ENCODE measurements at regions not wholly inside any gene's neighbourhood (a gene's known extent, or its start where the extent isn't known, plus 50 kb on each side); places are given as distances from the start of the nearest gene placed in this dataset.
"Not testable (repeated sequence)": the region's sequence is repeated elsewhere in the genome, so short reads cannot be mapped to it uniquely, and the experiment has no call there.

- H3K4me1 ChIP-seq (ENCODE audit: insufficient read depth, low read length): no peaks in the 10 kb centered on the region
- no peaks in the 10 kb centered on the region for H3K36me3 ChIP-seq (ENCODE audit: insufficient read depth, low read depth, low read length)
- no peak overlapping the region for H3K9ac ChIP-seq (ENCODE audit: low read depth, low read length)
- H3K9me3 ChIP-seq (ENCODE audit: insufficient read depth, low read depth, low read length): no peaks in the 10 kb centered on the region
- H3K27ac ChIP-seq (ENCODE audit: low read length): no peak overlapping the region
- H3K27me3 ChIP-seq (ENCODE audit: insufficient read depth, low read length): no peaks in the 10 kb centered on the region
- H3K4me3 ChIP-seq (ENCODE audit: low read length): no peak overlapping the region
These were observed 957.9 kb upstream of the PRKX start for GRCh38 chrX:4671344-4671743.

DNA sequence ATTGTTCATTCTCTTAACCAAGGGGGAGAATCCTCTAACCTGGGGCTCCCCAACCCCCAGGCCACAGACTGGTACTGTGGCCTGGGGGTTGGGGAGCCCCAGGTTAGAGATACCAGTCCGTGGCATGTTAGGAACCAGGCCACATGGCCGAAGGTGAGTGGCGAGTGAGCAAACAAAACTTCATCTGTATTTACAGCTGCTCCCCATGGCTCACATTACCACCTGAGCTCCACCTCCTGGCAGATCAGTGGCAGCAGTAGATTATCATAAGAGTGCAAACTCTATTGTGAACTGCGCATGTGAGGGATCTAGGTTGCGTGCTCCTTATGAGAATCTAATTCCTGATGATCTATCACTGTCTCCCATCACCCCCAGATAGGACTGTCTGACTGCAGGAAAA, 957.2 kb upstream of the PRKX start:
- no peak overlapping the region for H3K9ac ChIP-seq (ENCODE audit: low read depth, low read length)
- no peaks in the 10 kb centered on the region for H3K36me3 ChIP-seq (ENCODE audit: insufficient read depth, low read depth, low read length)
- H3K27ac ChIP-seq (ENCODE audit: low read length): no peak overlapping the region
- no peaks in the 10 kb centered on the region for H3K9me3 ChIP-seq (ENCODE audit: insufficient read depth, low read depth, low read length)
- no peaks in the 10 kb centered on the region for H3K27me3 ChIP-seq (ENCODE audit: insufficient read depth, low read length)
- no peaks in the 10 kb centered on the region for H3K4me1 ChIP-seq (ENCODE audit: insufficient read depth, low read length)
- no peak overlapping the region for H3K4me3 ChIP-seq (ENCODE audit: low read length)

GRCh38 chrX:4668802-4669536, 955.5 kb upstream of the PRKX start:
- no peaks in the 10 kb centered on the region for H3K27me3 ChIP-seq (ENCODE audit: insufficient read depth, low read length)
- no peak overlapping the region for H3K27ac ChIP-seq (ENCODE audit: low read length)
- H3K9ac ChIP-seq (ENCODE audit: low read depth, low read length): no peak overlapping the region
- H3K36me3 ChIP-seq (ENCODE audit: insufficient read depth, low read depth, low read length): no peaks in the 10 kb centered on the region
- H3K4me1 ChIP-seq (ENCODE audit: insufficient read depth, low read length): no peaks in the 10 kb centered on the region
- no peaks in the 10 kb centered on the region for H3K9me3 ChIP-seq (ENCODE audit: insufficient read depth, low read depth, low read length)
- H3K4me3 ChIP-seq (ENCODE audit: low read length): no peak overlapping the region

DNA sequence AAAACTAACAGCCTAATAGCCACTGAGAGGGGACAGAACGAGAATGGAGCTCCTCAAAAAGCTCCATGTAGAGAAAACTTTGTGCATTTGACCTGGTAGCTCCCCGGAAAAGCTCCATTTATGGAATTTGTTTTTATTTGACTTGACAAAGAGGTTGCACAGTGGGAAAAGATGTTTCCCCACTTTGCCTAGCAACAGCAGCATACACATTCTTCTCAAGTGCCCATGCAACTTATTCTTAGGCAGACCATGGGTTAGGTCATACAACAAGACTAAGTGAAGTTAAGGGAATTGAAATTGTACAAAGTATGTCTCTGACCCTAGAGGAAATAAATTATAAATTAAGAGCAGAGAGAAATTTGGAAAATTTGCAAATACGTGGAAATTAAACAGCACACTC, 949.6 kb upstream of the PRKX start:
- Histone ChIP-seq H3K27me3 (ENCODE audit: insufficient read depth, low read length) (no peaks in the 10 kb centered on the region), H3K9me3 (ENCODE audit: insufficient read depth, low read depth, low read length) (no peaks in the 10 kb centered on the region), H3K4me3 (ENCODE audit: low read length) (no peak overlapping the region), H3K4me1 (ENCODE audit: insufficient read depth, low read length) (no peaks in the 10 kb centered on the region), H3K9ac (ENCODE audit: low read depth, low read length) (no peak overlapping the region), H3K36me3 (ENCODE audit: insufficient read depth, low read depth, low read length) (no peaks in the 10 kb centered on the region), H3K27ac (ENCODE audit: low read length) (no peak overlapping the region)

DNA sequence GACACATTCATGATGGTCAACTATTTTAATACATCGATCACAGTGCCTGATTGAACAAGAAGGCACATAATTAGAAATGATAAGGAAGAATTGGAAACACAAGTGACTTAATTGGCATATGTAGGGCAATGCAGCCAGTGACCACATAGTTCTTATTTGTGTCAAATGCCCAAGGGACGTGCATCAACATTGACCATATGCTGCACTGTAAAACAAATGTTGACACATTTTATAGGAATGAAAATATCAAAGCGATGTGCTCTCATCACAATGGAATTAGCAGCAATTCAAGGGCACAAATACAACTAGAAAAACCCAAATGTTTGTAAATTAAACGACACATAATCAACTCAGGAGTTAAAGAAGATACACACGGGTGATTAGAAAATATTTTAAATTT, 948.3 kb upstream of the PRKX start:
- no peaks in the 10 kb centered on the region for H3K9me3 ChIP-seq (ENCODE audit: insufficient read depth, low read depth, low read length)
- H3K4me1 ChIP-seq (ENCODE audit: insufficient read depth, low read length): no peaks in the 10 kb centered on the region
- H3K9ac ChIP-seq (ENCODE audit: low read depth, low read length): no peak overlapping the region
- no peaks in the 10 kb centered on the region for H3K27me3 ChIP-seq (ENCODE audit: insufficient read depth, low read length)
- no peak overlapping the region for H3K4me3 ChIP-seq (ENCODE audit: low read length)
- no peak overlapping the region for H3K27ac ChIP-seq (ENCODE audit: low read length)
- H3K36me3 ChIP-seq (ENCODE audit: insufficient read depth, low read depth, low read length): no peaks in the 10 kb centered on the region

GRCh38 chrX:4656419-4656818, 943.0 kb upstream of the PRKX start:
- Histone ChIP-seq H3K27me3 (ENCODE audit: insufficient read depth, low read length) (no peaks in the 10 kb centered on the region), H3K9me3 (ENCODE audit: insufficient read depth, low read depth, low read length) (no peaks in the 10 kb centered on the region), H3K9ac (ENCODE audit: low read depth, low read length) (no peak overlapping the region), H3K4me1 (ENCODE audit: insufficient read depth, low read length) (no peaks in the 10 kb centered on the region), H3K4me3 (ENCODE audit: low read length) (no peak overlapping the region), H3K36me3 (ENCODE audit: insufficient read depth, low read depth, low read length) (no peaks in the 10 kb centered on the region), H3K27ac (ENCODE audit: low read length) (no peak overlapping the region)

GRCh38 chrX:4655743-4656142, 942.3 kb upstream of the PRKX start:
- no peak overlapping the region for H3K27ac ChIP-seq (ENCODE audit: low read length)
- no peaks in the 10 kb centered on the region for H3K4me1 ChIP-seq (ENCODE audit: insufficient read depth, low read length)
- no peaks in the 10 kb centered on the region for H3K9me3 ChIP-seq (ENCODE audit: insufficient read depth, low read depth, low read length)
- no peaks in the 10 kb centered on the region for H3K36me3 ChIP-seq (ENCODE audit: insufficient read depth, low read depth, low read length)
- H3K9ac ChIP-seq (ENCODE audit: low read depth, low read length): no peak overlapping the region
- no peaks in the 10 kb centered on the region for H3K27me3 ChIP-seq (ENCODE audit: insufficient read depth, low read length)
- no peak overlapping the region for H3K4me3 ChIP-seq (ENCODE audit: low read length)

GRCh38 chrX:4642114-4642513, 928.7 kb upstream of the PRKX start:
- H3K9me3 ChIP-seq (ENCODE audit: insufficient read depth, low read depth, low read length): no peaks in the 10 kb centered on the region
- no peak overlapping the region for H3K4me3 ChIP-seq (ENCODE audit: low read length)
- H3K9ac ChIP-seq (ENCODE audit: low read depth, low read length): no peak overlapping the region
- H3K27ac ChIP-seq (ENCODE audit: low read length): no peak overlapping the region
- no peaks in the 10 kb centered on the region for H3K36me3 ChIP-seq (ENCODE audit: insufficient read depth, low read depth, low read length)
- no peaks in the 10 kb centered on the region for H3K27me3 ChIP-seq (ENCODE audit: insufficient read depth, low read length)
- H3K4me1 ChIP-seq (ENCODE audit: insufficient read depth, low read length): no peaks in the 10 kb centered on the region

- no peaks in the 10 kb centered on the region for H3K9me3 ChIP-seq (ENCODE audit: insufficient read depth, low read depth, low read length)
- no peak overlapping the region for H3K4me3 ChIP-seq (ENCODE audit: low read length)
- no peaks in the 10 kb centered on the region for H3K36me3 ChIP-seq (ENCODE audit: insufficient read depth, low read depth, low read length)
- H3K4me1 ChIP-seq (ENCODE audit: insufficient read depth, low read length): no peaks in the 10 kb centered on the region
- H3K9ac ChIP-seq (ENCODE audit: low read depth, low read length): no peak overlapping the region
- H3K27ac ChIP-seq (ENCODE audit: low read length): no peak overlapping the region
- H3K27me3 ChIP-seq (ENCODE audit: insufficient read depth, low read length): no peaks in the 10 kb centered on the region
These were observed 924.6 kb upstream of the PRKX start for GRCh38 chrX:4638036-4638435.

DNA sequence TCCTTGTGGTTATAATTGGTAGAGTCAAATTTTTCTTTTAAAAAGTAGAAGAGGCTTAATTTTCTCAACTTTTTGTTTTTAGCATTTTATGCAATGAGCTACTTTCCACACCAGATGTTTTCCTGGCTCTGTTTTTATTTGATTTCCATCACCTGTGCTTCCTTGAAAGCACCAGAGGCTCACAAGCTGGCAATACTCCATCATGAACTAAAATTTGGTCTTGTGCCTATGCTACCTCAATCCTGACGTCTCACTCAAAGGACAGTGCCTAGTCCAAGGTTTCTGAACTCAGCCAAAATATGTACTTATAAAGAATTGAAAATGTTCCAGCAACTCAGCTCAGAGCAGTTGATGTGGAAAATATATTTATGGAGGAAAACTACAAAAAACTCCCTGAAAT, 914.0 kb upstream of the PRKX start:
- Histone ChIP-seq H3K36me3 (ENCODE audit: insufficient read depth, low read depth, low read length) (no peaks in the 10 kb centered on the region), H3K27me3 (ENCODE audit: insufficient read depth, low read length) (no peaks in the 10 kb centered on the region), H3K4me1 (ENCODE audit: insufficient read depth, low read length) (no peaks in the 10 kb centered on the region), H3K4me3 (ENCODE audit: low read length) (no peak overlapping the region), H3K9ac (ENCODE audit: low read depth, low read length) (no peak overlapping the region), H3K27ac (ENCODE audit: low read length) (no peak overlapping the region), H3K9me3 (ENCODE audit: insufficient read depth, low read depth, low read length) (no peaks in the 10 kb centered on the region)

DNA sequence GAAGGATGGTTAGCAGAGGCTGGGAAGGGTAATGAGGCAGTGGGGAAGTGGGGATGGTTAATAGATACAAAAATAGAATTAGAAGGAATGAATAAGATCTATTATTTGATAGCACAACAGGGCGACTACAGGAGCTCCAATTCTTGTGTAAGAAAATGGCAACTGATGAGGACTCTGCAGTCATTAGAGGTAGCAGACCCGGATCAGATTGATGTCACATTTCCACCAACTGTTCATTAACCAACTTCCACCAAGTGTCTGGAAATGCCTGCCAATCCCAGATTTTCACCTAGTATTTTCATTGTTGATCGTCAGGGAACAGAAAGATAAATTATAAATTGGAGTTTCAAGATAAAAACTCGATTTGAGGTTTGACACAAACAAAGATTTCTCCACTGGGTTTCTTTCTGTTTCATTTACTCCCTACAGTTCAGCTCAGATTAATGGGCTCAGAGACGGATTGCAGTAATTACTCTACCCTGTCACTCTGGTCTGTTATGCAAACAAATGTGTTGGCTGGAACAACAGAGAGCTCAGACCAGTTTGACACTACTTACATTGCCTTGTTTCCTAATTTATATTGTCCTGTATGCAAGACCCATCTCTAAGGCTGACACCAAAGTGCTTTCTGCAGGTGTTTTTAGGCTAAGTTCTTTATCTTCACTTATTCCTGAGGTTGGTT, 909.2 kb upstream of the PRKX start:
- Histone ChIP-seq H3K4me3 (ENCODE audit: low read length) (no peak overlapping the region), H3K9ac (ENCODE audit: low read depth, low read length) (no peak overlapping the region), H3K4me1 (ENCODE audit: insufficient read depth, low read length) (no peaks in the 10 kb centered on the region), H3K27ac (ENCODE audit: low read length) (no peak overlapping the region), H3K9me3 (ENCODE audit: insufficient read depth, low read depth, low read length) (no peaks in the 10 kb centered on the region), H3K27me3 (ENCODE audit: insufficient read depth, low read length) (no peaks in the 10 kb centered on the region), H3K36me3 (ENCODE audit: insufficient read depth, low read depth, low read length) (no peaks in the 10 kb centered on the region)

- H3K4me1 ChIP-seq (ENCODE audit: insufficient read depth, low read length); H3K27me3 ChIP-seq (ENCODE audit: insufficient read depth, low read length); H3K9me3 ChIP-seq (ENCODE audit: insufficient read depth, low read depth, low read length): not testable (repeated sequence)
These were observed 900.2 kb upstream of the PRKX start for GRCh38 chrX:4613651-4614050.

More at GRCh38 chrX:4613651-4614050, 900.2 kb upstream of the PRKX start:
- not testable (repeated sequence) for H3K9ac ChIP-seq (ENCODE audit: low read depth, low read length); H3K27ac ChIP-seq (ENCODE audit: low read length); H3K36me3 ChIP-seq (ENCODE audit: insufficient read depth, low read depth, low read length); H3K4me3 ChIP-seq (ENCODE audit: low read length)
